Femur (tissue), 1 donor: ENCODE measurements at regions not wholly inside any gene's neighbourhood (a gene's known extent, or its start where the extent isn't known, plus 50 kb on each side); places are given as distances from the start of the nearest gene placed in this dataset.
"Not testable (repeated sequence)": the region's sequence is repeated elsewhere in the genome, so short reads cannot be mapped to it uniquely, and the experiment has no call there.

ENCODE experiments used
- DNase-seq: peaks from one replicate; pipeline ENCODE4 v3.0.0-alpha.2; 2017

DNA sequence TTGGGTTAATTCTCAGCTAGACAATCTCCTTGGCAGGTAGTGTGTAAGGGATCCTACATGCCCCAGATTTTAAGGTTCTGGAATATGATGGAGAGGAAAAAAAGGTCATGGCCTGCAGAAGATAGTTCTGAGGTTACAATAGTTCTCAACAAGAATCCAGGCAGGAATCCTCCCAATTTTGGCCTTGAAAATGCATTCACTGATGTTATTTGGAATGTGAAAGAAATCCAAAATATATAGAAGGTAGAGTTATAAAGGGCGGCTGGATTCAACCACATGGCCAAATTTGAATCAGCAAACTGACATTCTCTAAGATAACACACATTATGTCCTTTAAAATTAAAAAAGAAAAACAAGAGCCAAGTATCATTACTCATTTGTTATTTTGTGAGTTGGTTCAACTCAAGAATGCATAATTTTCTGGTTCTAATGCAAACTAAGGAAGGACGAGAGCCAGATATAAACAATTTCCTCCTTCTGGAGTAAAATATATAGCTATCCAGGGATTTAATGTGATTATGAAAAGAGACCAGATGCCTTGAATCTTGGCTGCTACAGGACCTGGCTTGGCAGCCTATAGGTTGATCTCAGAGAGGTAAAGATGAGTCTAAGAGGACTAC is 177.0 kb upstream of the G2E3 start:
- no peak for DNase-seq

- no peak for DNase-seq
Observed at GRCh38 chr14:30385925-30386324, 173.0 kb upstream of the G2E3 start.

DNA sequence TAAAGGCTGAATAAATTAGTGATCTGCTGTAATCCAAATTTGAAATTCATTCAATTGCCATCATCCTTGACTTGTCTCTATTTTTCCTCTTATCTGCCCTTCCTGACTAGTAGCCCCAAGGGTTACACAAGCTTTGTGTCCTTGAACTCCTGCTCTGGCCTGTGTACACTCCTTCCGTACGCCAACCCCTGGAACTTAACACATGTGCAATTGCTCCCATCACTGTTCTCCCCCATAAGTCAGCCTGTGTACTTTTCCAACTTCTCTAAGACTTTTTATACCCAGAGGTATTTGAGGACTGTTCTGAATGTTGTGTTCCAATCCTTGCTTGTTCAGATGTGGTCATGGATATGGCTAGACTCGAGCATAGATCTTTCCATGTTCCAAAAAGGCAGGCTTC is 171.1 kb upstream of the G2E3 start:
- peak; percentile 23 for DNase-seq

GRCh38 chr14:30389134-30389876 is 169.7 kb upstream of the G2E3 start:
- DNase-seq = no peak

DNA sequence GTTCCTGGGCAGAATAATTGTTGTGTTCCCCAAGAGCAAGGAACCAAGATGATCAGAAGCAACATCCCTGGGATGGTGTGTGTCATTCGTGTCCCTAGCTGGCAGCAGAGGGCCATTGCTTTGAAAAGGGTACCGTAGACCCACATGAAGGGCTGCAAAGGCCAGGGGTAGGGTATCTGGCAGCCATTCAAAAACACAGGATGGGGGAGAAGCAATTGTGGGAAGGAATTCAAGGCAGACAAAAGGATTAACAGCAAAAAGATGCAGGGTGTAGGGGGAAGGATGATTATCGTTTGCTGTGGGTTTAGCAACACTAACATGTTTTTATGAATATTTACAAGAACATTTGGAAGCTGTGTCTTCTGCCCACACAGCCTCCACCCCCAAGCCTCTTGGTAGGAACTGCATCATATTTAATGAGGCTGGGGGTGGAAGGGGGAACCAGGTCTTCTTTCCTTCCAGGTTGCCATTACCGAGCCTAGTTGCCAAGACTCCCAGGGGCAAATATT is 169.0 kb upstream of the G2E3 start:
- no peak for DNase-seq

DNA sequence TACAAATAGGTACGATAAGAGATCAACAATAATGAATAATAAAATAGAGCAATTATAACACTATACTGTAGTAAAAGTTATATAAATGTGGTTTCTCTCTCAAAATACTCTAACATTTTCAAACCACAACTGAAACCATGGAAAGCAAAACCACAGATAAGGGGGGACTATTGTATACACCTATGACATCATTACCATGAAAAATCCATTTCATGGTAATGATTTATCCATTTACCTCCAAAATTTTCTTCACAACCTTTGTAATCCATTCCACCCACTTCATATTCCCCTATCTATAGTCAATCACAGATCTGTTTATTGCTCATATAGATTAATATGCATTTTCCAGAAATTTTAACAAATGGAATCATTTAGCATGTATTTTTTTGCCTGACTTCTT is 163.9 kb upstream of the G2E3 start:
- no peak for DNase-seq

DNA sequence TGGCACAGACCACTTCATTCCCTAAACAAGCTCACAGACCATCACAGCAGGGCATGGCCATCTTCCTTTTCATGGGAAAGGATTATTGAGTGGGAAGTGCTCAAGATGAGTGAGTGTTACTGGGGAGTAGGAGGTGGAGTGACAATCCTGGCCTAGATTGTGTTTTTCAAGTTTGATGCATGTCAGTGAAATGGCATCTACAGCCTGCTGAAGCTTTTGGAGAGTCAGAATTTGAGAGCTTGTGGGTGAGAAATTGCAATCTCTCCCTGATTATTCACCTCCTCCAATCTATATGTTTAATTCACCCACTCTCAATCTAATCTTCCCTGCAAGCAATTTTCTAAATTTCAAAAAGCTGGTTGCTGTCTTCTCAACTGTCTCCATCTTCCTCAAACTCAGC is 156.1 kb upstream of the G2E3 start:
- DNase-seq = no peak

GRCh38 chr14:30403791-30404190 is 155.2 kb upstream of the G2E3 start:
- no peak for DNase-seq

- DNase-seq = not testable (repeated sequence)
Observed at GRCh38 chr14:30409508-30410015, 149.4 kb upstream of the G2E3 start.

- DNase-seq = no peak
Observed at GRCh38 chr14:30410986-30411385, 148.0 kb upstream of the G2E3 start.

GRCh38 chr14:30413184-30413583 is 145.8 kb upstream of the G2E3 start:
- not testable (repeated sequence) for DNase-seq

GRCh38 chr14:30417121-30417520 is 141.8 kb upstream of the G2E3 start:
- no peak for DNase-seq

DNA sequence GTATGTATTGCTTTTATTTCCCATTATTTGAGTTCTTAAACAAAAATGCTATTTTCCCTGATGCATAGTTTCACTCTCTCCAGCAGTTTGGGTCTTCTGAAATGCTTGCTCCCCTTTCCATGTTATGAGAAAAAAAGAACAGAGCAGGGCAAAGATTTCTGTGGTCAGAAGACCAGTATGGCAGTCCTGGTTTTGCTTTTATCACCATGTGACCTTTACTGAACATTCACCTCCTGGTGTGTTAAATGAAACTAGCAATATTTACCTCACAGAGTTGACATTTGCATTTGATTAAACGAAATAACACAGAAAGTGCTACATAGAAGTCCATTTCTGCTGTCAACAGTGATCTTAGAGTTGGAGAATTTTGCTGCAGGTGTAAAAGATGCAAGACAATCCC is 141.0 kb upstream of the G2E3 start:
- no peak for DNase-seq

GRCh38 chr14:30419037-30419436 is 139.9 kb upstream of the G2E3 start:
- DNase-seq = no peak

GRCh38 chr14:30420515-30420914 is 138.4 kb upstream of the G2E3 start:
- DNase-seq = no peak

GRCh38 chr14:30426463-30426862 is 132.5 kb upstream of the G2E3 start:
- DNase-seq = no peak

GRCh38 chr14:30427401-30427800 is 131.6 kb upstream of the G2E3 start:
- DNase-seq = no peak

- DNase-seq = no peak
Observed at GRCh38 chr14:30427846-30428245, 131.1 kb upstream of the G2E3 start.

GRCh38 chr14:30431552-30431951 is 127.4 kb upstream of the G2E3 start:
- DNase-seq = no peak

GRCh38 chr14:30440961-30441360 is 118.0 kb upstream of the G2E3 start:
- no peak for DNase-seq

GRCh38 chr14:30443368-30444007 is 115.5 kb upstream of the G2E3 start:
- DNase-seq = no peak

DNA sequence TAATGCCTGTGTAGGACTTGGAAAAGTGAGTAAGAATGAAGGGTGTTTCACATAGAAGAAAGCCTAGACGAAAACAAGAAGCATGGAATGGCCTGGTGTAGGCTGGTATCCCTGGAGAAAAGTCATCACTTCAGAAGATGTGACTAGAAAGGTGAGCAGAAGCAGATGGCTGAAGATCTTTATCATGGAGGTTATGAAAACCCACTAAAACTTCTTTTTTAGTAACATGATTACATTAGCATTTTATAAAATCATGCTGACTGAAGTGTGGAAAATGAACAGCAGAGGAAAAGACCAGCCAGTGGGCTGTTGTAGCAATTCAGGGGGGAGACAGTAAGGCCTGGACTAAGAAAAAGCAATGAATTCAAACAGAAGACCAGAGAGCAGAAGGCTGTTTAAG is 114.5 kb upstream of the G2E3 start:
- DNase-seq = no peak

DNA sequence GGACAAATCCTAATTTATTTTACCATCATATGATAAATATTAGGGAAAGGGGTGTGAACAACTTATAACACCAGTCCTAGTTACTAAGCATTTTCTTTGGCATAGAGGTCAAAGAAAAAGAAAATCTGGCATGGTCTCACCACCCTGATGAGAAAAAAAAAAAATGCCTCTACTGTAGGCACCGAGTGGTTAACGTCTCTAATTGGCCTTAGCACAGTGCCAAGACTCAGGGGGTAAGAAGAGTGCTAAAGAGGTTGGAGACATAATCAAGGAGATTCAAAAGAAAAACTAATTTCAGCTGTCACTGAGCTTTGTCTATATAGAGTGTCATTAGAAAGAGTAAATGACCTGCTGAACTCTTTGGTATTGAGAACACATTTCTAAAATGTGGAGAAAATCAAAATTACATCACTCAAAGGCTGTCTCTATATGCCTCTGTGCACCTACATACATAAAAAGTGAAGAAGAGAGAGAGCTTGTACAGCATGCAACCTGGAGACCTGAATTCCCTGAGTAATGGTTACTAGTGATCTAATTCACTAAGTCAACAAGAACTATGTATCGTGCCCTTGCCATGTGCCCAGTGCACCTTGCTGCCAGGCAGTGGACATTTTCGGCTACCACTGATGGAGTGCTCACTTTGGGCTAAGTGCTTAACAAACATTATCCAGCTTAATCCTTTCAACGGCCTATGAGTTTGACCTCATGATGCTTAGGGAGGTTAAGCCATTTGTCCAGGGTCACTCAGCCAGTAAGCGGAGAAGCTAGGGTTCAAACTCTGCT is 113.8 kb upstream of the G2E3 start:
- DNase-seq = no peak
